Gastrocnemius medialis (tissue), 4 donors: ENCODE measurements at regions not wholly inside any gene's neighbourhood (a gene's known extent, or its start where the extent isn't known, plus 50 kb on each side); places are given as distances from the start of the nearest gene placed in this dataset.

Source experiments
- POLR2A ChIP-seq, 2 donors: fragments of 450-650 bp; IDR thresholded peaks; one replicate each; pipeline ENCODE4 v1.6.1; 2017; ENCODE audit warnings: antibody characterized with exemption in 2 of 2, mild to moderate bottlenecking in 2 of 2, moderate library complexity in 2 of 2
- TF ChIP-seq, protein P1 (sequence below), 5 experiments: fragments of 450-650 bp in 3 of 5; fragments of 200-600 bp in 2 of 5; sonication (generic) in 2 of 5; IDR thresholded peaks in 4 of 5; conservative IDR thresholded peaks in 1 of 5; 1 replicate in 4 of 5; 2 replicates in 1 of 5; pipeline ENCODE4 v1.5.1; 2016 to 2019; ENCODE audit warnings: antibody characterized with exemption in 5 of 5, mild to moderate bottlenecking in 3 of 5, moderate library complexity in 3 of 5

- TF ChIP-seq, protein P1, sequence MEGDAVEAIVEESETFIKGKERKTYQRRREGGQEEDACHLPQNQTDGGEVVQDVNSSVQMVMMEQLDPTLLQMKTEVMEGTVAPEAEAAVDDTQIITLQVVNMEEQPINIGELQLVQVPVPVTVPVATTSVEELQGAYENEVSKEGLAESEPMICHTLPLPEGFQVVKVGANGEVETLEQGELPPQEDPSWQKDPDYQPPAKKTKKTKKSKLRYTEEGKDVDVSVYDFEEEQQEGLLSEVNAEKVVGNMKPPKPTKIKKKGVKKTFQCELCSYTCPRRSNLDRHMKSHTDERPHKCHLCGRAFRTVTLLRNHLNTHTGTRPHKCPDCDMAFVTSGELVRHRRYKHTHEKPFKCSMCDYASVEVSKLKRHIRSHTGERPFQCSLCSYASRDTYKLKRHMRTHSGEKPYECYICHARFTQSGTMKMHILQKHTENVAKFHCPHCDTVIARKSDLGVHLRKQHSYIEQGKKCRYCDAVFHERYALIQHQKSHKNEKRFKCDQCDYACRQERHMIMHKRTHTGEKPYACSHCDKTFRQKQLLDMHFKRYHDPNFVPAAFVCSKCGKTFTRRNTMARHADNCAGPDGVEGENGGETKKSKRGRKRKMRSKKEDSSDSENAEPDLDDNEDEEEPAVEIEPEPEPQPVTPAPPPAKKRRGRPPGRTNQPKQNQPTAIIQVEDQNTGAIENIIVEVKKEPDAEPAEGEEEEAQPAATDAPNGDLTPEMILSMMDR (IDR thresholded peaks at IDR 0.05 in 4 of 5, conservative IDR thresholded peaks at IDR 0.05 in 1 of 5): no peak
- TF ChIP-seq POLR2A (IDR thresholded peaks at IDR 0.05): no peak
Measured at GRCh38 chr1:208885650-208886049, 641.5 kb upstream of the PLXNA2 start.
